ENCODE measurements at regions not wholly inside any gene's neighbourhood (a gene's known extent, or its start where the extent isn't known, plus 50 kb on each side); places are given as distances from the start of the nearest gene placed in this dataset.

GRCh38 chr4:53916431-53916889, 147.9 kb downstream of the CHIC2 start:
- TF ChIP-seq POLR2A (IDR thresholded peaks at IDR 0.05; ENCODE audit: low read length) (no peak), GATA1 (IDR thresholded peaks at IDR 0.05; ENCODE audit: low read depth, low read length) (no peak)

All from erythroblast (primary cell).